GM19043 (cell line): ENCODE measurements at regions not wholly inside any gene's neighbourhood (a gene's known extent, or its start where the extent isn't known, plus 50 kb on each side); places are given as distances from the start of the nearest gene placed in this dataset.

Source experiments
- ATAC-seq: cut with Tn5 transposase; IDR thresholded peaks from one replicate; pipeline ENCODE4 v1.9.1; 2021; ENCODE audit warnings: low read depth; ENCODE audit not compliant: unreplicated experiment

DNA sequence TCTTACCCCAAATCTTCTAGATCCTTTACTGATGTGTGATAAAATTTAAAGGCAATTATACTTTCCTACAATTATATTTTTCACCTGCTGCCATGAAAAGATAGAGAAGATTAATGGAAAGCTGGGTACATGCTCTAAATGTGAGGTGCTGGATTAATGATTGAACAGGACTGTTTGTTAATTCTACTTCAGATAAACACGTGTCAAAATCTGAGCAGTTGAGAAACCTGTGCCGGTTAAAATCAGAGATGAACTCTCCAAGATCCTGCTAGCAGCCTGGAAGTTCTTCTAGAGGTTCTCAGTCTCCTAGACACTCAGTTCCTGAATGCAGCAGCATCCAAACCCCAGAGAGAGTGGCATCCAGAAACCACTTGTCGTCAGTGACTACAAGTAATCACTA lies 69.2 kb downstream of the INHBA start:
- no peak for ATAC-seq

DNA sequence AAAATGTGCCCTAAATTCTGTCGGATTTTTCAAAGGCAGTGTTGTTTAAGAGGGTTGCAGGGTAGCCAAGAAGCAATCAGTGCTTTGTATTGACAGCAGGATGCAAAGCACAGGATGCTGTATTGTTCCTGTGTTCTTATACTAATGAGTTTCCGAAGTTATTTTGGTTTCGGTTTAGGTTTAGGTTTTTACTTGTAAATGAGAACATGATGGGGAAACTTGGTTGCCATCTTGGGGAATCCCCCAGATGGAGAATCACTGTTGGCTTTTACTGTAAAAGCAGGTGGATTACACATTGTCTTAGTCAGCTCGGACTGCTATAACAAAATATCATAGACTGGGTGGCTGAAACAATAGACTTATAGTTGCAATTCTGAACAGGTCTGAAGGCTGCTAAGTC lies 72.1 kb downstream of the INHBA start:
- ATAC-seq = peak; percentile 90

DNA sequence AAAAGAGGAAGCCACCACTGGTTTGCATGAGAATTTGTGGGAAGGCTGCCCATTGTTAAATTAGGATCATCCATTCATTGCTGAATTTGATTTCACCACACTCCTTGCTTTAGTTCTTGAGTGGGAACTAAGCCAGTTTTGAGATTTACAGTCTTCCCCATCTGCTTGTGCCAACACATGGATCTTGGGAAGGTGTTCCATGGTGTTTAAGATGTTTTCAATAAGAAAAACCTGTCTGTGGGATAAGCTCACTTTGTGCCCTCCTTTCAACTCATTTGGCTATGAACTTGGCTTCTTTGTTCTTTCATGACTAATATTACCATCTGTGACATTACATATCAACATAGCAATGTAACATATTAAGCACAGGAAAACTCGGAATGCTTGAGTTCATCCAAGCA lies 73.2 kb downstream of the INHBA start:
- ATAC-seq = no peak

DNA sequence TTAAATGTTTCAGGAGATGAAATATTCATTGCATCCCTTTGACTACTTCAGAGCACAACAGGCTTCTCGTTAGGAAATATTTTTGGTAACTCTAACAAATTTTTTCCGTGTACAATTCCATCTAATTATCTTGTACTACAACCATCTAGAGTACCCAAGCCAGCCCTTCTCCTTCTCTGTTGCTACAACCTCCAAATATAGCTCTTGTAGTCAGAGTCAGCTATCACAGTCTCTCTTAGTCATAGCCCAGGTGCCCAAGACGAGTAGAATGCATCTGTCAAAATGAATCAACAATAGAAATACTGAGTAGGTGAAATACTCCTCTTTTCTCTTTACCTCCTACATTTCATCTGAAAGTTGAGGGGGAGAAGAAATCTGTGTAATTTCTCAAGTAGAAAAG lies 74.0 kb downstream of the INHBA start:
- no peak for ATAC-seq

DNA sequence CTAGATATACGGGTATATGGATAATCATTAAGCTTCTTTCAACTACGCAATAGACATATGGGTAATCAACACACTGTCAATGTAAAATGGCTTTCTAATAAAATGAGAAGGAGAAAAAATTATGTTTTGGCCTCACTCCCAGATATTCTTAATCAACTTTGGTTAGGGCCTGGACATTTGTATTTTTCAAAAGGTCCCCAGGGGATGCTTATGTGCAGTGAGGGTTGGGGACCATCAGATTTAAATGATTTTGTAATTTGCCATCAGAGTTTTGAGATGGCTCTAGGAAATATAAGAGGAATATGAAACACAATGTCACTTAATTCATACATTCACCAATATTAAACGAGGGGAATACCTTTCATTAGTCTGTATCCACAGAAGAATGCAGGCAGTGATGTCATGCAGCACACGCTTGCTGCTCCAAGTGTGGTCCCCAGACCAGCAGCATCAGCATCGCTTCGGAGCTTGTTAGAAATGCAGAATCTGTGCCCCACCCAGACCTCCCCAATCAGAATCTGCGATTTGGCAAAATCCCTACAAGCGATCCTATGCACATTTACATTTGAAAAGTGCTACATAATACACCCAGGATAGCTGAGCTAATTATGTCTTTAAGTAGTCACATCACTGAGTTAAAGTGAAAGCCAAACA lies 75.1 kb downstream of the INHBA start:
- no peak for ATAC-seq

DNA sequence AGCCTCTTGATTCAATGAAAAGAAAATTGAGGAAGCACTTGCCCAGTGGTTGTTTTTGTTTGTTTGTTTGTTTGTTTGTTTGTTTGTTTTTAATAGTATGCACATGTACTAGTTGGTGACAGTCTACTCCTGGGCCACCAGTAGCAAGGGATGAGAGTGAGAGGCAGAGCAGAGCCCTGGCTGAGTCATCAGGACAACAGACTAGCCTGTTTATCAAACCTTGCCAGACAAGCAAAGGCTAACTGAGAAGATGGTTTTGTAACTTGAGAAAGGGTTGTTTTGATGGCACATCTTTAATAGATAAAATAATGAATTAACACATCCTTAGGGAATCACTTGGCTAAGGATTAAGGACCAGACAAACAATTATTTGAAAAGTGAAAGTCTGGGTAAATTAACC lies 78.1 kb downstream of the INHBA start:
- no peak for ATAC-seq

DNA sequence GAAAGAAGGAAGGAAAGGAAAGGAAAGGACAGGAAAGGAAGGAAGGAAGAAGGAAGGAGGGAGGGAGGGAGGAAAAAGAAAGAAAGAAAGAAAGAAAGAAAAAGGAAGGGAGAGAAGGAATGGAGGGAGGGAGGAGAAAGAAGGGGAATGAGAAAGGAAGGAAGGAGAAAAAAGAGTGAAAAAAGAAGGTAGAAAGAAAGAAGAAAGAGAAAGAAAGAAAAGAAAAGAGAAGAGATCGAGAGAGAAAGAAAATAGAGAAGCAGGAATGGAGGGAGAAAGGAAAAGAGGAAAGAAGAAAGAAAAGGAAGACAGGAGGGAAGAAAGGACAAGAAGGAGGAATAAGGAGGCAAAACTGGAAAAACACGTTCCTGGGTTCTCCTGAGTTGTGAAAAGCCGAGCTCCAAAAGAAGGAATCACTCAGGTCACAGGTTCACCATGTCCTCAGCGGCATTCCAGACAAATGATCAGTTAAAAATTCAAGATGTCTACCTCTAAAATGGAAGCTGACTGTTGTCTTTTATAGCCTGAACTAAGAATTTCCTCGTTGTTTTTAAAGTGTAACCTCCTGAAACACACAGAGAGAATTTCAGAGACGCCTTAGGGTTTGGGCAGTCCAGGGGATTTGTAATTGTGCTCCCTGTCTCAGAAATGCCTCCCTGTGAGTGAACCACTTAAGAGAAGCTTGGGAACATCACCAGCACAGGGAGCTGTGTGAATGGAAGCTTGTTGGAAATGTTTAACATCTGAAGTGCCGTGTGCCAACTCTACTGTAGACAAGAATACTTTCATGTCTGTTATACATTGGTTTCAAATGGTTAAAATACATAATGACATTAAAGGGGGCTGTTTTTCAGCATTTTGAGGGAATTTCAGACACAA lies 80.7 kb downstream of the INHBA start:
- no peak for ATAC-seq

DNA sequence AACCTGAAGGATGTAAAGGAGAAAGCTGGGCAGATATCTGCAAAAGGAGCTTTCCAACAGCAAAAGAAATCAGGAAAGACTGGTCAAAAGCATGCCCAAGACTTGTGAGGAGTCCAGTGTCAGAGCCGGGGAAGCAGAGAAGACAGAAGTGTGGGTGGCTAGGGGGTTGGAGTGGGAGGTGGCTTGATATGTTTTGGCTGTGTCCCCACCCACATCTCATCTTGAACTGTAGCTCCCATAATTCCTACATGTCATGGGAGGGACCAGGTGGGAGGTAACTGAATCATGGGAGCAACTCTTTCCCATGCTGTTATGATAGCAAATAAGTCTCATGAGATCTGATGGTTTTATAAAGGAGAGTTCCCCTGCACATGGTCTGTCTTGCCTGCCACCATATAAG lies 84.9 kb downstream of the INHBA start:
- ATAC-seq = no peak

DNA sequence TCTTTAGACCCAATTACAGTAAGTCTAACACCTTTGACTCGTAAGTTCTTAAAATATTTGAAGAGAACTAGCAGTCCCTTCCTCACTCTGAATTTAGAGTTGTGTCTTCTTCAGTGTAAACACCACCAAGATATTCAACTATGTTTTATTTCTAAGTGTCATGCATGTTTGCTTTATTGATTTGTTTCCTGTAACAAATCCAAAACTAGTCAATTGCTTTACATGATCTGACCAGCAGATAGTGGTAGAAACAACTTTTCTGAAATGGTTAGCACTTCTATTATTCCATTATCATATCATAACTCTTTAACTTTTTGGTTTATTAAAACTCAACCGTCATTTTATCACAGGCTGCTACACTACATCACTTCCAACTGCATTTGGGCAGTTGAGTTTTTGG lies 90.1 kb downstream of the INHBA start:
- ATAC-seq = no peak

DNA sequence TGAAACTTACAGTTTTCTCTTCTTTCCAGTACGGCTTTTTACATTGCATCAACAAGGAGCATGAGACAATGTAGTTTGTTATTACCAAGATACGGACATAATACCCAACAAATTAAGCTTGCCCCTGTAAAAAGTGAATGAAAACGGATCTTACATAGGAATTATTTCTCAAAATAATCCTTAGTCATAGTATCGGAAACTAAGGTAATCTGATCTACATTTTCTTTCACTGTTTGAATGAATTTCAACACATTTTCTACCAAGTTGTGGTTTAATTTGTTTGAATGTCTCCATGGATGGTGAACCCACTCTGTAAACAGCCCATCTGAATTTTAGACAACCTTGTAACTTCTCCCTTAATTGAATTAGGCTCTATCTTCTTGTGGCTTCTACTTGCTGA lies 90.5 kb downstream of the INHBA start:
- ATAC-seq = no peak

DNA sequence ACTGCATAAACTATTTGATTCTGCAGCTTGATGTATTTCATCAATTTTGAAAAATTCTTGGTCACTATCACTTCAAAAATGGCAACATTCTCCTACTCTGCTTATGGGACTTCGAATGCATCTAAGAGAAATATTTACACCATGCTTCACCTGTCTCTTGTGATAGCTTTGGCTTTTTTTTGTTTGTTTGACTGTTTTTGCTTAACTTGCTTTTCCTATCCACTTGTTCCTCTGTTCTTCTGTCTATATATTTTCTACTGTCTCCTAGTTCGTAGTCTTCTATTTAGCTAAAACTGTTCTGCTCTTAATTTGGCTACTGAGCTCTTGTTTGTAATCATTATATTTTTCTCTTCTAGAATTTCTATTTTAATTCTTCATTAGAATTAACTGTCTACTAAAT lies 94.4 kb downstream of the INHBA start:
- ATAC-seq = no peak

DNA sequence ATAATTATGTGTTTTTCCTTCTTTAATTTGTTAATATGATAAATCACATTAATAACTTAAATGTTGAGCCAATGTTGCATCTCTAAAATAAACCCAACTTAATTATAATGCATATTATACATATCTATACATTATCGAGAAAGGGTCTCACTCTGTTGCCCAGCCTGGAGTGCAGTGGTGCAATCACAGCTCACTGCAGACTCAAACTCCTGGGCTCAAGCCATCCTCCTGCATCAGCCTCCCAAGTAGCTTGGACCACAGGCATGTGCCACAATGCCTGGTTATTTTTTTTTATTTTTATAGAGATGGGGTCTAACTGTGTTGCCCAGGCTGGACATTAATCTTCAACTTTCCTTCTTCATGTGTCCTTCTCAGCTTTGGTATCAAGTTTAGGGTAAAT lies 98.9 kb downstream of the INHBA start:
- no peak for ATAC-seq

DNA sequence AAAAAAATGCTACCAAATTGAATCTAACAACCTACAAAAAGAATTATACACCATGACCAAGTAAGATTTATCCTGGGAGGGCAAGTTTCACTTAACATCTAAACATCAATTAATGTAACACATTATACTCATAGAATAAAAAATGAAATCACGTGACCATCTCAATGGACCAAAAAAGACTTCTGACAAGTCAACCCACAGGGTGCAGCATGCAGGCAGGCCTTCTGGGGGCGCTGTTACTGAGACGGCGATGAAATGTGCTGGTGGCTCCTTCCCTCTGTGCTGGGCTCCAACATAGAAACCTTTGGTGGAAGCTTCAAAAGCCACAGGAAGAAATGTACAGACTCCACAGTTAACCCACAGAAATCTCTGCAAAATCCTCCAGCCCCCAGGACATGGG lies 103.1 kb downstream of the INHBA start:
- ATAC-seq = no peak

DNA sequence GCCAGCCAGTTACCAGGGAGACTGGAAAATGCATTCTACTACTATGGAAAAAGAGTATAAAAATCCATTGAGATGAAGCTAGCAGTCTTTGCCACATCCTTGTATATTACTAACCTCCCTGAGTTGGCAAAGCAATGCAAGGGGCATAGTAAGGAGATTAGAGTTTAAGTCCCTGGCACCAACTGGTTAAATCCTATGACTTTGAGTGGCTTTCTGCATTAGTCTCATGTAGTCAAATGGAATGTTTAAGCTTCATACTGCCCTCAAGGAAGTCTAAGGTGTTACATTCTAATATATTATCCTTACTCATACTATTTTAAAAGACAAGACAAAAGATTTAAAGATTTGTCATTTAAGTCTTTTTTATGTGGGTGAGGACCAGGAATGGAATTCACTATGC lies 110.1 kb downstream of the INHBA start:
- ATAC-seq = no peak

DNA sequence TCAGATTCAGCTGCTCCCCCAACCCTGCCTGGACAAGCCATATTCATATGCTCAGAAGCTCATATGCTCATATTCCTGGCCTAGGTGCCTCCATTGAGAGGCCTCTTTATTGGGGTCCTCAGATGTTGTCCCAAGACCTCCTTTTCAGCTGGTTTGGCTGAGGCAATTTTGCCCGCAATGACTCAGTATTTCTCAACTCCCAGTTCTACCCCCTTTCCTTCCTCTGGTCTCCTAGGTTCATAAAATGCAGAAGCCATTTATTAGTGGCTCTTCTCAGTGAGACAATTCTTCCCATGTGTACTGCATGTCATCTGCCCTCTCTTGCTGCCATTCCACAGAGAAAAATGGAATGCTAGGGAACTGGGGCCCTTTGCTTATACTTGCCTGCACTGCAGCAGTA lies 110.7 kb downstream of the INHBA start:
- no peak for ATAC-seq

DNA sequence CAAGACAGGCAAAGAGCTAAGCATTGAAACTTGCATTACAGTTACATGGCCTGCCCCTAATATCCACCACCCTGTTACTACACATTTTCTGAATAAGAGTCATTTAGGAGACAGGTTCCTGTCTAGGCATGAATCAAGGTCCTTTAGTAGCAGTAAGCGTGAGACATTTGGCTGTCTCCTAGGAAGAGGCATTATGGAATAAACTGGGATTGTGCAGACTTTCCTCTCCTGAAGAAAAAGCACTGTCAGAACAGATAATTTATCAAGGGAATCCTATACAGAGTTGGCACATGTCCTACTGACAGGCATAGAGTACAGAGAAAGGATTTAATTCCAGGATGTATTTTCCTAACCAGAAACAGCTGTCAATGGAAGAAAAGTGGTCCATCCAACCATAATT lies 111.9 kb downstream of the INHBA start:
- ATAC-seq = no peak

DNA sequence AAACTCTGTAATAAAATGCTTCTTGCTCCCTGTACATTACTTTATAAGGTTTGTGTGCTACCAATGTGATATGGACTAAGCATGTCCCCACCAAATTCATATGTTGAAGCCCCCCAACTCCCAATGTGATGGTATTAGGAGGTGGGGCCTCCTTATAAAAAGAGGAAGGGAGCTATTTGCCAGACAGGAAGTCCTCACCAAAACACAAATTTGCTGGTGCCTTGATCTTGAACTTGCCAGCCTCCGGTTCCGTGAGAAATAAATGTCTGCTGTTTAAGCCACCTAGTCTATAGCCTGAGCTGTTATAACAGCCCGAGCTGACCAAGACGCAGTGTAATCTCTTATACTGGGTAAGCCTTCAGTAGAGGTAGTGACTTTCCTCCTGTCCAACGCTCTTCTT lies 114.5 kb downstream of the INHBA start:
- no peak for ATAC-seq

DNA sequence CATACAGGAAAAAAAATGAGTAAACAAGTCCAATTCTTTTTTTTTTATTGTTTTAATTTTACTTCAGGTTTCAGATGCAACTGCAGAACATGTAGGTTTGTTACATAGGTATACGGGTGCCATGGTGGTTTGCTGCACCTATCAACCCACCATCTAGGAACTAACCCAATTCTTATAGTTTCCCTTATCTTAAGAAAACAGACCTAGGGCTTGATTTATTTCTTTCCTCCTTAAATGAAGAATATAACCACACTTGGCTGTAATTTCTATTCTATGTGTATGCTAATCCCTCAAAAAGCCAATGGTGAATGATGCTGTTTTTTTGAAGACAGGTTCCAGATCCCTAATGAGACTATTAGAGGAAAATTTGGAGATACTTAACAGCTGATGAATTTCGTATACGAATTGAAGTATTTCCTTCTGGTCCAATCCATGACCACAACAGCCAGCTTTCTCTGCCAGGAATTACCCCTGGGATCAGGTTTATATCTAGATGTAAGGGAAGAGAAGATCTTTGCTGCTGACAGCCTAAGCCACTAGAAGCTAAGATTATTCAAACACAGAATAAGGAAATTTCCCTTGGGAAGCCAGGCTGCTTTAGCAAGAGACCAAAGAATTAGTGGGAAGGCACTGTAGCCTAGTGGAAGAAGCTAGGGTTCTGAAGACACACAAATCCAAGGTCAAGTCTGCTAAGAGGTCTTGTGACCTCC lies 115.8 kb downstream of the INHBA start:
- no peak for ATAC-seq

DNA sequence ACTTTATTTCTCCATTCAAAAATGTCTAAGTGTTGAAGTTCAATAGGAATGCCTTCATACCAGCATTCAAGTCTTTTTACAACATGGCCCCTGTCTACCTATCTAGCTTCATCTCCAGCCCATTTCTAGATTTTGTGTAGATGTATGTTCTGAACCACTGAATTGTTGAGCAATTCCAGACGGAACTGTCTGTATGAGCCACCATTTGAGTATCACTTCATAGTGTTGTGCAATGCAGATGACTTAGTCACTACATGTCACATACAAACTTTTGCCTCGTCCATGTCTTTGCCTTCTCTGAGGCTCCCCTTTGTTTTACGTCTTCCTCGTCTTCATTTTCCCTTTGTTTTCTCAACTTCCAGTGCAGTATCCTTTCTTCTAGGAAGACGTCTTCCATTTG lies 118.1 kb downstream of the INHBA start:
- no peak for ATAC-seq

DNA sequence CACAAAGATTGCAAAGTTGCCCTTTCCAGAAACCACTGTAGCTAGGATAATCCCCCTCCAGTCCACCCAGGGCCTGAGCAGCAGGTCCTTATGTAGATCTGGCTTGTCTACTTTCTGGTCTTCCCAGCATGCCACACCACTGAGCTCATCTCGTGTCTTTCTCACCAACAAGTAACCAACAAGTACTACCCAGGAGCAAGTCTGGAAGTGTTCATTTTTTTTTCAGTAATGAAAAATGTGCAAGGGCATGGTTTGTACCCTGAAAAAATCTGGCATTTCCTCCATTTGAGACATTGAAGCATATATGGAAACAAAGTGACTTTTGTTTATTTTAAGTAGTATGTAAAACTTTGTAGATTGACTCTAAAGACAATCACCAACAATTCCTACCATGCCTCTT lies 120.8 kb downstream of the INHBA start:
- ATAC-seq = no peak

DNA sequence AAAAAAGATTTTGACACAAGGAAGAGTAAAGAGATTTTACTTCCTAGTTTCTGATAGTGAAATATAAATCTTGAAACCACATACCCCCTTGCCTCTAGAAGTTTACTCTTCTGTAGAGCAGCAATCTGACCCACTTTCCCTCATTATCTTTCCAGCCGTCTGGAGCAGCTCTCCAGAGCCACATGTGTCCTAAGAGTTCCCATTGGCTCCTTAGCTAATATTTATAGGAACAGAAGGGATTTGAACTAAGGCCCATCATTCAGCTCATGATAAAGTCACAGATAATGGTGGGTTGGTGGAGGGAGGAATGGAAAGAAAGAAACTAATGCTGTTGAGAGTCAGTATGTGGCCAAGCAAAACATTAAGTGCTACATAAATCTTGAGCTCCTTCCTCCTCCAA lies 121.8 kb downstream of the INHBA start:
- no peak for ATAC-seq
